Panc1 (cell line): ENCODE measurements at regions not wholly inside any gene's neighbourhood (a gene's known extent, or its start where the extent isn't known, plus 50 kb on each side); places are given as distances from the start of the nearest gene placed in this dataset.

ENCODE experiments used
- ATAC-seq: fragments of 200-7000 bp; cut with Tn5 transposase; 2 replicates; pipeline ENCODE4 v1.9.1; 2020; ENCODE audit warnings: mild to moderate bottlenecking, moderate library complexity
- BruUV-seq: library from RNA; stranded (reverse); fragments of 400-500 nt; replicated peaks from 2 replicates; lab custom pipeline; 2021; lab: Mats Ljungman, UMichigan
- CTCF ChIA-PET: fragments of 300-600 bp; sonication (Branson Sonifier 250); formaldehyde crosslinking; loops from one replicate; lab custom pipeline; 2022; ENCODE audit warnings: antibody characterized with exemption; lab: Charles Lee
- POLR2A ChIA-PET: fragments of 300-600 bp; sonication (Branson Sonifier 250); formaldehyde crosslinking; loops from one replicate; lab custom pipeline; 2022; ENCODE audit warnings: antibody characterized with exemption; lab: Charles Lee
- DNase-seq: peaks from one replicate; pipeline ENCODE4 v3.0.0-alpha.2; 2010; ENCODE audit warnings: low read depth, low spot score
- H3K27ac ChIP-seq: 2 replicates; pipeline ENCODE4 v1.5.1; 2011; ENCODE audit warnings: mild to moderate bottlenecking, low read length, inconsistent platforms
- H3K27me3 ChIP-seq: fragments of 200-500 bp; sonication (Bioruptor generic); 2 replicates; pipeline ENCODE4 v1.6.0; 2014; ENCODE audit warnings: low read length, inconsistent platforms; ENCODE audit not compliant: control insufficient read depth, insufficient read depth
- H3K36me3 ChIP-seq: fragments of 200-500 bp; sonication (Bioruptor generic); 2 replicates; pipeline ENCODE4 v1.5.1; 2014; ENCODE audit warnings: inconsistent platforms, mild to moderate bottlenecking, low read length, moderate library complexity; ENCODE audit not compliant: control insufficient read depth, insufficient read depth
- H3K4me1 ChIP-seq: 2 replicates; pipeline ENCODE4 v1.5.1; 2011; ENCODE audit warnings: inconsistent platforms, mild to moderate bottlenecking, low read length, moderate library complexity; ENCODE audit not compliant: control insufficient read depth, insufficient read depth
- H3K4me3 ChIP-seq, 2 experiments: 2 replicates each; pipeline ENCODE4 v1.5.1; 2011 to 2012; ENCODE audit warnings: low read depth in 2 of 2, low read length in 2 of 2, mild to moderate bottlenecking in 2 of 2, inconsistent platforms in 1 of 2, moderate library complexity in 1 of 2
- H3K9me3 ChIP-seq: fragments of 200-500 bp; sonication (Bioruptor generic); 2 replicates; pipeline ENCODE4 v1.5.1; 2014; ENCODE audit warnings: low read depth, mild to moderate bottlenecking, inconsistent platforms, low read length, moderate library complexity; ENCODE audit not compliant: control insufficient read depth, insufficient read depth
- POLR2AphosphoS5 ChIP-seq: IDR thresholded peaks from 2 replicates; pipeline ENCODE4 v1.6.1; 2012; ENCODE audit warnings: mild to moderate bottlenecking, low read depth, low read length, moderate library complexity
- SIN3A ChIP-seq: IDR thresholded peaks from 2 replicates; pipeline ENCODE4 v1.6.1; 2012; ENCODE audit warnings: low read depth, mild to moderate bottlenecking, low read length, moderate library complexity, borderline replicate concordance; ENCODE audit not compliant: insufficient read depth
- TCF7L2 ChIP-seq: IDR thresholded peaks from 2 replicates; pipeline ENCODE4 v1.6.1; 2011; ENCODE audit warnings: mild to moderate bottlenecking, low read depth, low read length, inconsistent platforms
- in situ Hi-C: cut with HindIII; loops from 2 replicates; pipeline ENCODE4 v1.10.0; 2016; ENCODE audit warnings: low sequenced_read_pairs, low pct_unique_long_range_greater_than_20kb
- intact Hi-C: fragments of 100-400 bp; cut with micrococcal nuclease; formaldehyde crosslinking; loops from one replicate; pipeline ENCODE4 v1.10.0; 2022; ENCODE audit not compliant: unreplicated experiment
- TF ChIP-seq, protein P1 (sequence below), 2 experiments: IDR thresholded peaks; 2 replicates each; pipeline ENCODE4 v1.6.1; 2011 to 2012; ENCODE audit warnings: low read depth in 2 of 2, control low read depth in 1 of 2, low read length in 1 of 2, mild to moderate bottlenecking in 1 of 2, moderate library complexity in 1 of 2; ENCODE audit not compliant: insufficient read depth in 1 of 2
- TF ChIP-seq, protein P2 (sequence below): fragments of 450-650 bp; IDR thresholded peaks from 2 replicates; pipeline ENCODE4 v1.5.1; 2017; ENCODE audit warnings: mild to moderate bottlenecking

DNA sequence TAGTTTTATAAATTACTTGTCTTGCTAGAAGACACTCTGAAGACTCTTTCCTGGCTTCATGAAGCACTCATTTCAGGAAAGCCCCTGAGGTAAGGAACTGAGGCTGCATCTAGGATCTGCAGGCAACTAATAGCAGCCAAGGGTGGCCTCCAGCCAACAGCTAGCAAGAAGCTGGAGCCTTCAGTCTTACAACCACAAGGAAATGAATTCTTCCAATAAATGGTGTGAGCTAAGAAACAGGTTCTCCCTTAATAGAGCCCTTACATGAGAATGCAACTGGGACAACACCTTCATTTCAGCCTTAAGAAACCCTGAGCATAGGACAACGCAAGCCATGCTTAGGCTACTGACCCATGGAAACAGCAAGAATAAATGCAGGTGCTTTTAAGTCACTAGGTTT lies 254.6 kb upstream of the RBBP8 start:
- in situ Hi-C loops, result no loop called here
- CTCF ChIA-PET, result no interaction called here
- no peak for ATAC-seq

DNA sequence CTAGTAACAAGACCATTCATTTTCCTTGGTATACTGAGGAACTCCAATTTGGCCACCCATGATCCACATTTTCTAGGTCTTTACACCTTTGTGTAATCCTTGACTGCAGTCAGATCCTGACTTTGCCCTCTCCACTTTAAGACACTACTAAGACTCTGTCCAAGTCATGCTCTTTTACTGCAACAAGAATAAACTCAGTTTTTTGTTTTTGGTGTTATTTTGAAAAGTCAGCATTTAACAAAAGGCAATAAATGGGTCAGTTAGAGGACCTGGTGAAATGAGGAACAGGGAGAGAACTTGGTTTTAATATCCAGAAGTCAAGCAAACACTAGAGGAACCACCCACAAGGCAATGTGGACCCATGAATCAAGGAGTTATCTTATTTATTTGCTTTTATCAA lies 252.2 kb upstream of the RBBP8 start:
- Histone ChIP-seq H3K27me3 (peaks cover 8% of the 10 kb centered on the region; the same call in 1 of the 2 replicates), H3K27ac (no peak overlapping the region), H3K36me3 (no peaks in the 10 kb centered on the region), H3K4me3 (no peak overlapping the region), H3K4me1 (no peaks in the 10 kb centered on the region), H3K9me3 (no peaks in the 10 kb centered on the region)
- intact Hi-C loops (no loop called here), in situ Hi-C loops (no loop called here)
- ATAC-seq (no peak), DNase-seq (no peak)
- POLR2A ChIA-PET, result no interaction called here
- TF ChIP-seq TCF7L2, result no peak
- no peak for TF ChIP-seq POLR2AphosphoS5
- CTCF ChIA-PET, result no interaction called here
- BruUV-seq, result no TSS peak

More for the DNA sequence above, 254.6 kb upstream of the RBBP8 start:
- no peaks in the 10 kb centered on the region for H3K4me1 ChIP-seq
- intact Hi-C loops, result no loop called here
- DNase-seq, result no peak
- no peaks in the 10 kb centered on the region for H3K36me3 ChIP-seq
- H3K4me3 ChIP-seq, result no peak overlapping the region
- no peaks in the 10 kb centered on the region for H3K9me3 ChIP-seq
- H3K27me3 ChIP-seq, result peaks cover 9% of the 10 kb centered on the region; the same call in 1 of the 2 replicates
- no TSS peak for BruUV-seq
- POLR2A ChIA-PET, result no interaction called here
- TF ChIP-seq, protein P1, sequence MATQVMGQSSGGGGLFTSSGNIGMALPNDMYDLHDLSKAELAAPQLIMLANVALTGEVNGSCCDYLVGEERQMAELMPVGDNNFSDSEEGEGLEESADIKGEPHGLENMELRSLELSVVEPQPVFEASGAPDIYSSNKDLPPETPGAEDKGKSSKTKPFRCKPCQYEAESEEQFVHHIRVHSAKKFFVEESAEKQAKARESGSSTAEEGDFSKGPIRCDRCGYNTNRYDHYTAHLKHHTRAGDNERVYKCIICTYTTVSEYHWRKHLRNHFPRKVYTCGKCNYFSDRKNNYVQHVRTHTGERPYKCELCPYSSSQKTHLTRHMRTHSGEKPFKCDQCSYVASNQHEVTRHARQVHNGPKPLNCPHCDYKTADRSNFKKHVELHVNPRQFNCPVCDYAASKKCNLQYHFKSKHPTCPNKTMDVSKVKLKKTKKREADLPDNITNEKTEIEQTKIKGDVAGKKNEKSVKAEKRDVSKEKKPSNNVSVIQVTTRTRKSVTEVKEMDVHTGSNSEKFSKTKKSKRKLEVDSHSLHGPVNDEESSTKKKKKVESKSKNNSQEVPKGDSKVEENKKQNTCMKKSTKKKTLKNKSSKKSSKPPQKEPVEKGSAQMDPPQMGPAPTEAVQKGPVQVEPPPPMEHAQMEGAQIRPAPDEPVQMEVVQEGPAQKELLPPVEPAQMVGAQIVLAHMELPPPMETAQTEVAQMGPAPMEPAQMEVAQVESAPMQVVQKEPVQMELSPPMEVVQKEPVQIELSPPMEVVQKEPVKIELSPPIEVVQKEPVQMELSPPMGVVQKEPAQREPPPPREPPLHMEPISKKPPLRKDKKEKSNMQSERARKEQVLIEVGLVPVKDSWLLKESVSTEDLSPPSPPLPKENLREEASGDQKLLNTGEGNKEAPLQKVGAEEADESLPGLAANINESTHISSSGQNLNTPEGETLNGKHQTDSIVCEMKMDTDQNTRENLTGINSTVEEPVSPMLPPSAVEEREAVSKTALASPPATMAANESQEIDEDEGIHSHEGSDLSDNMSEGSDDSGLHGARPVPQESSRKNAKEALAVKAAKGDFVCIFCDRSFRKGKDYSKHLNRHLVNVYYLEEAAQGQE (IDR thresholded peaks at IDR 0.05; ENCODE audit: insufficient read depth in 1 of 2, low read depth in 2 of 2, low read length in 1 of 2), result no peak
- TF ChIP-seq, protein P2, sequence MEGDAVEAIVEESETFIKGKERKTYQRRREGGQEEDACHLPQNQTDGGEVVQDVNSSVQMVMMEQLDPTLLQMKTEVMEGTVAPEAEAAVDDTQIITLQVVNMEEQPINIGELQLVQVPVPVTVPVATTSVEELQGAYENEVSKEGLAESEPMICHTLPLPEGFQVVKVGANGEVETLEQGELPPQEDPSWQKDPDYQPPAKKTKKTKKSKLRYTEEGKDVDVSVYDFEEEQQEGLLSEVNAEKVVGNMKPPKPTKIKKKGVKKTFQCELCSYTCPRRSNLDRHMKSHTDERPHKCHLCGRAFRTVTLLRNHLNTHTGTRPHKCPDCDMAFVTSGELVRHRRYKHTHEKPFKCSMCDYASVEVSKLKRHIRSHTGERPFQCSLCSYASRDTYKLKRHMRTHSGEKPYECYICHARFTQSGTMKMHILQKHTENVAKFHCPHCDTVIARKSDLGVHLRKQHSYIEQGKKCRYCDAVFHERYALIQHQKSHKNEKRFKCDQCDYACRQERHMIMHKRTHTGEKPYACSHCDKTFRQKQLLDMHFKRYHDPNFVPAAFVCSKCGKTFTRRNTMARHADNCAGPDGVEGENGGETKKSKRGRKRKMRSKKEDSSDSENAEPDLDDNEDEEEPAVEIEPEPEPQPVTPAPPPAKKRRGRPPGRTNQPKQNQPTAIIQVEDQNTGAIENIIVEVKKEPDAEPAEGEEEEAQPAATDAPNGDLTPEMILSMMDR, result no peak
- TF ChIP-seq POLR2AphosphoS5 (no peak), TCF7L2 (no peak), SIN3A (no peak)
- H3K27ac ChIP-seq, result no peak overlapping the region

DNA sequence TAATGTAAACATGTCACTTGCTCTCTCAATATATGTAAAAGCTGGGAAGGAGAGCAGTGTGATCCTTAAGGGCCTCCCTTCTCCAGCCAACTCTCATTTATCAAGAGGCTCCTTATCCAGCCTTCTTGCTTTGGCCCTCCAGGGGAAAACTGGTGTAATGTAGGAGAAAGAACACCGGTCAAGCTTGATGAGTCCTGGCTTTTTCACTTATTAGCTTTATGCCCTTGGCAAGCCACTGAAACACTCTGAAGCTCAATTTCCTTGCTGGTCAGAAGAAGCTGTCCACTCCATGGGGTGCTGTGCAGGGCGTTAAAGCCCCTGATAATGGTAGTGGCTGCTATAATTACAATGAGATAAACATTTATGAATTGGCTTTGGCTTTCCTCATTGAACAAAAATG lies 251.2 kb upstream of the RBBP8 start:
- Histone ChIP-seq H3K27ac (no peak overlapping the region), H3K9me3 (no peaks in the 10 kb centered on the region), H3K4me1 (no peaks in the 10 kb centered on the region), H3K36me3 (no peaks in the 10 kb centered on the region), H3K27me3 (peaks cover 6% of the 10 kb centered on the region; the same call in 1 of the 2 replicates), H3K4me3 (no peak overlapping the region)
- intact Hi-C loops, result no loop called here
- POLR2A ChIA-PET, result no interaction called here
- no peak for DNase-seq
- no TSS peak for BruUV-seq
- CTCF ChIA-PET, result no interaction called here
- TF ChIP-seq, protein P1 (IDR thresholded peaks at IDR 0.05; ENCODE audit: insufficient read depth in 1 of 2, low read depth in 2 of 2, low read length in 1 of 2), result no peak
- TF ChIP-seq SIN3A, result no peak
- no peak for TF ChIP-seq TCF7L2
- no peak for TF ChIP-seq POLR2AphosphoS5
- TF ChIP-seq, protein P2, result no peak
- no peak for ATAC-seq
- in situ Hi-C loops, result no loop called here
